PC-3 (cell line): ENCODE measurements at regions not wholly inside any gene's neighbourhood (a gene's known extent, or its start where the extent isn't known, plus 50 kb on each side); places are given as distances from the start of the nearest gene placed in this dataset.

Source experiments
- EZH2phosphoT487 ChIP-seq: fragments of 300-600 bp; sonication (generic); IDR thresholded peaks from 2 replicates; pipeline ENCODE4 v1.6.1; 2018; ENCODE audit warnings: mild to moderate bottlenecking, antibody characterized with exemption, low read length, borderline replicate concordance
- TF ChIP-seq, protein P1 (sequence below): fragments of 300-600 bp; sonication (generic); conservative IDR thresholded peaks from 2 replicates; pipeline ENCODE4 v1.5.1; 2017; ENCODE audit warnings: antibody characterized with exemption, low read depth, mild to moderate bottlenecking, low read length

DNA sequence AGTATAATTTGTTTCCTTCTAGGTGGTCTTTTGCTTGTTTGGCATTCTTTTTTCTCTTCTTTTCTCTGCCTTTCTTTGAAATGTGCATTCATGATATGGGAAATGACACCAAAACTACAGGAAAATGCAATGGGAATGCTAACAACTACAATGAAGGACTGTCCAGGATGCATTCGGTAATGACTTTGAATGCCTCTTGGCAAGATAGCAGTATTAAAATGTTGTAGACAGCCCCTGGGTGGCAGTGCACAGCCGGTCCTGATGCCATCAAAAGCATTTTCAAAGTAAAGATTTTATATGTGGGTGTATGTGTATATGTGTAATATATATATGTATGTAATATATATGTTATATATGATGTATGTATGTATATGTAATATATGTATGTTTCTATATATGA lies 218.8 kb upstream of the MMS22L start:
- TF ChIP-seq EZH2phosphoT487 = no peak
- TF ChIP-seq, protein P1, sequence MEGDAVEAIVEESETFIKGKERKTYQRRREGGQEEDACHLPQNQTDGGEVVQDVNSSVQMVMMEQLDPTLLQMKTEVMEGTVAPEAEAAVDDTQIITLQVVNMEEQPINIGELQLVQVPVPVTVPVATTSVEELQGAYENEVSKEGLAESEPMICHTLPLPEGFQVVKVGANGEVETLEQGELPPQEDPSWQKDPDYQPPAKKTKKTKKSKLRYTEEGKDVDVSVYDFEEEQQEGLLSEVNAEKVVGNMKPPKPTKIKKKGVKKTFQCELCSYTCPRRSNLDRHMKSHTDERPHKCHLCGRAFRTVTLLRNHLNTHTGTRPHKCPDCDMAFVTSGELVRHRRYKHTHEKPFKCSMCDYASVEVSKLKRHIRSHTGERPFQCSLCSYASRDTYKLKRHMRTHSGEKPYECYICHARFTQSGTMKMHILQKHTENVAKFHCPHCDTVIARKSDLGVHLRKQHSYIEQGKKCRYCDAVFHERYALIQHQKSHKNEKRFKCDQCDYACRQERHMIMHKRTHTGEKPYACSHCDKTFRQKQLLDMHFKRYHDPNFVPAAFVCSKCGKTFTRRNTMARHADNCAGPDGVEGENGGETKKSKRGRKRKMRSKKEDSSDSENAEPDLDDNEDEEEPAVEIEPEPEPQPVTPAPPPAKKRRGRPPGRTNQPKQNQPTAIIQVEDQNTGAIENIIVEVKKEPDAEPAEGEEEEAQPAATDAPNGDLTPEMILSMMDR = no peak
